GM12878 (cell line): ENCODE measurements at regions not wholly inside any gene's neighbourhood (a gene's known extent, or its start where the extent isn't known, plus 50 kb on each side); places are given as distances from the start of the nearest gene placed in this dataset.
"Not testable (repeated sequence)": the region's sequence is repeated elsewhere in the genome, so short reads cannot be mapped to it uniquely, and the experiment has no call there.

Source experiments
- CBX5 ChIP-seq: sonication (generic); IDR thresholded peaks from 2 replicates; pipeline ENCODE4 v1.6.1; 2016; ENCODE audit warnings: low read depth, moderate library complexity, mild to moderate bottlenecking, inconsistent platforms
- RAD21 ChIP-seq: IDR thresholded peaks from 2 replicates; pipeline ENCODE4 v1.6.1; 2011; ENCODE audit warnings: mild to moderate bottlenecking, low read depth, low read length, moderate library complexity; ENCODE audit not compliant: insufficient read depth
- ZNF24 ChIP-seq: fragments of 450-650 bp; IDR thresholded peaks from 2 replicates; pipeline ENCODE4 v1.6.1; 2017; ENCODE audit warnings: antibody characterized with exemption, mild to moderate bottlenecking

GRCh38 chr11:90582999-90583398, 360.1 kb upstream of the CHORDC1 start:
- not testable (repeated sequence) for TF ChIP-seq ZNF24, RAD21, CBX5
